Choroid plexus epithelial cell (primary cell): ENCODE measurements at regions not wholly inside any gene's neighbourhood (a gene's known extent, or its start where the extent isn't known, plus 50 kb on each side); places are given as distances from the start of the nearest gene placed in this dataset.

Experiments
- DNase-seq: peaks from one replicate; pipeline ENCODE4 v3.0.0-alpha.2; 2010; ENCODE audit warnings: low read depth
- H3K4me3 ChIP-seq: 2 replicates; pipeline ENCODE4 v1.5.1; 2011; ENCODE audit warnings: low read depth, mild to moderate bottlenecking, control low read depth, low read length, moderate library complexity
- CTCF ChIP-seq: conservative IDR thresholded peaks from 2 replicates; pipeline ENCODE4 v1.5.1; 2011; ENCODE audit warnings: low read depth, mild to moderate bottlenecking, control low read depth, inconsistent platforms, low read length, moderate library complexity

- no peak overlapping the region for H3K4me3 ChIP-seq
- DNase-seq: no peak
- no peak for TF ChIP-seq CTCF
Observed at GRCh38 chr10:28977518-28977917, 300.2 kb downstream of the BAMBI start.

GRCh38 chr10:28980264-28980663 is 302.9 kb downstream of the BAMBI start:
- no peak for DNase-seq
- no peak overlapping the region for H3K4me3 ChIP-seq
- no peak for TF ChIP-seq CTCF

DNA sequence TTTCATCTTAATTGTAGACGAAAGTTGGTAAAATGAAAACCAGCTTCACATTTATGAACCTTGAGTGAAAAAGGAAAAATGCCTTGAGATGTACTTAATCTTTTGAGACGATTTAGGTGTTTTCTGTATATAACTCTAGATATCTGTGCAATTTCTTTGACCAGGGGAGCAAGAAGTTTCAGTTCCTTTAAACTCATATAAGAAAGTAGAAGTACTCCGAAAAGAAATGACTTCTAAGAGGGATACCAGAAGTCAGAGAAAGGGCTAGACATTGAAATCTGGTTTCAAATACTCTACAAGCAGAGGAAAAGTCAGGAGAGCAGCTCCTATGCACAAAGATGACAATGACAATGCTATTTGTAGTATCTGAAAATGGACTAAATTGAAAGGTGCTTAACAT is 303.7 kb downstream of the BAMBI start:
- TF ChIP-seq CTCF: no peak
- no peak for DNase-seq
- no peak overlapping the region for H3K4me3 ChIP-seq

GRCh38 chr10:28982974-28983373 is 305.7 kb downstream of the BAMBI start:
- H3K4me3 ChIP-seq: no peak overlapping the region
- no peak for TF ChIP-seq CTCF
- DNase-seq: no peak

- no peak overlapping the region for H3K4me3 ChIP-seq
- DNase-seq: peak; percentile 25
- no peak for TF ChIP-seq CTCF
Observed at GRCh38 chr10:28983799-28984198, 305.1 kb upstream of the LYZL1 start.

GRCh38 chr10:28984431-28984830 is 304.4 kb upstream of the LYZL1 start:
- TF ChIP-seq CTCF: peak; percentile 5
- H3K4me3 ChIP-seq: no peak overlapping the region
- peak; percentile 93 for DNase-seq

DNA sequence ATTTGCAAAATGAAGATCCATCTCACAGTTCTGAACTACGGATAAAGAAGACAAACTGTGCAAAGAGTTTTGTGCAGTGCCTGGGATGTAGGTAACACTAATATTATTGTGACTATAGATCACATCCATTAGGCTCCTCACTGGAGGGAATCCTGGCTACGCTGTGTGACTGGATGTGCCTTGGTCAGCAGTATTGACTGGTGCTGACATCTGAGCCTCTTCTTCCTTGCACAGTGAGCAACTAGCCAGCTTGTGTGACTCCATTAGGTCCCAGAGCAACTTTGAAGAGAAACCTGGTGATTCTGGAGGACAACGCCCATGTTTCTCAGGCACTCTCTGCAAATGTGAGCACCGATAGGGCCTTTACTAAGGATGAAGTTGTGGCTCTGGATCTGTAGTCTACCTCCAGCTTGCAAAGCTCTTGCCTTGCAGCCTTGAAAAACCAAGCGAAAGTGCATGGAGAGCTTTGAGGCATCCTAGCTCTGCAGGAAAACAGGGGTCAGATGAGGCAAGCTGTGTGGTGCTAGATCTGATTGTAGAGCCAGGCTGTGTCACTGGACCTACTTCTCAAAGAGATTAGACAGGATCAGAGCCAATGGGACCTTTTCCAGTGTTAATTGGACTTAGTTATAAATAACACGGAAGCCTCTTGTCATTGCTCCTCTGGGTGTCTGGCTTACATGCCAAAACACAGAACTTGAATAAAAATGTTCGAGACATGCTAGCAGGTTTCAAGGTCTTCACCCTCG is 303.6 kb upstream of the LYZL1 start:
- DNase-seq: no peak
- TF ChIP-seq CTCF: no peak

More for the DNA sequence above, 303.6 kb upstream of the LYZL1 start:
- H3K4me3 ChIP-seq: no peak overlapping the region
